Cardiac muscle cell (in vitro differentiated cells and primary cell): ENCODE measurements at regions not wholly inside any gene's neighbourhood (a gene's known extent, or its start where the extent isn't known, plus 50 kb on each side); places are given as distances from the start of the nearest gene placed in this dataset.
"Not testable (repeated sequence)": the region's sequence is repeated elsewhere in the genome, so short reads cannot be mapped to it uniquely, and the experiment has no call there.

Experiments
- DNase-seq, 2 donors: peaks; one replicate each; pipeline versions ENCODE4 v3.0.0 to v3.0.0-alpha.2; 2010 to 2017; ENCODE audit warnings: low read depth in 1 of 2, low spot score in 1 of 2
- H3K27ac ChIP-seq: fragments of 200-600 bp; sonication (generic); 2 replicates; pipeline ENCODE4 v1.5.1; 2016
- H3K27me3 ChIP-seq: fragments of 200-600 bp; sonication (generic); 2 replicates; pipeline ENCODE4 v1.6.0; 2016; ENCODE audit warnings: control low read depth
- H3K36me3 ChIP-seq: fragments of 200-600 bp; sonication (generic); 2 replicates; pipeline ENCODE4 v1.5.1; 2016; ENCODE audit warnings: control low read depth
- H3K4me1 ChIP-seq: fragments of 200-600 bp; sonication (generic); 2 replicates; pipeline ENCODE4 v1.8.1; 2017; ENCODE audit warnings: low read depth, mild to moderate bottlenecking, mixed run types
- H3K4me3 ChIP-seq: fragments of 200-600 bp; sonication (generic); 2 replicates; pipeline ENCODE4 v1.5.1; 2016; ENCODE audit warnings: mild to moderate bottlenecking
- H3K9me3 ChIP-seq: fragments of 200-600 bp; sonication (generic); 2 replicates; pipeline ENCODE4 v1.5.1; 2017; ENCODE audit warnings: low read depth, mild to moderate bottlenecking, control low read depth
- CTCF ChIP-seq: IDR thresholded peaks from 2 replicates; pipeline ENCODE4 v1.5.1; 2012; ENCODE audit warnings: low read depth, mild to moderate bottlenecking, low read length

GRCh38 chr14:104267895-104268294 is 129.5 kb downstream of the KIF26A start:
- no peaks in the 10 kb centered on the region for H3K4me1 ChIP-seq

GRCh38 chr14:104268295-104268694 is 129.9 kb downstream of the KIF26A start:
- TF ChIP-seq CTCF = no peak
- Histone ChIP-seq H3K4me3 (no peak overlapping the region), H3K4me1 (no peaks in the 10 kb centered on the region), H3K27me3 (no peaks in the 10 kb centered on the region), H3K27ac (no peak overlapping the region), H3K9me3 (no peaks in the 10 kb centered on the region), H3K36me3 (no peaks in the 10 kb centered on the region)
- no peak for DNase-seq

More at GRCh38 chr14:104267895-104268294, 129.5 kb downstream of the KIF26A start:
- Histone ChIP-seq H3K27ac (no peak overlapping the region), H3K9me3 (no peaks in the 10 kb centered on the region), H3K27me3 (no peaks in the 10 kb centered on the region), H3K4me3 (no peak overlapping the region), H3K36me3 (no peaks in the 10 kb centered on the region)
- no peak for DNase-seq
- no peak for TF ChIP-seq CTCF

GRCh38 chr14:104268725-104269436 is 130.5 kb downstream of the KIF26A start:
- no peaks in the 10 kb centered on the region for H3K36me3 ChIP-seq
- no peak overlapping the region for H3K4me3 ChIP-seq
- H3K9me3 ChIP-seq = no peaks in the 10 kb centered on the region
- no peak overlapping the region for H3K27ac ChIP-seq
- no peaks in the 10 kb centered on the region for H3K4me1 ChIP-seq
- no peaks in the 10 kb centered on the region for H3K27me3 ChIP-seq
- no peak for TF ChIP-seq CTCF
- no peak for DNase-seq

GRCh38 chr14:104269511-104270241 is 131.3 kb downstream of the KIF26A start:
- H3K27me3 ChIP-seq, DNase-seq, H3K4me1 ChIP-seq: not testable (repeated sequence)

GRCh38 chr14:104271391-104271790 is 133.0 kb downstream of the KIF26A start:
- H3K36me3 ChIP-seq = no peaks in the 10 kb centered on the region
- TF ChIP-seq CTCF = no peak
- H3K27ac ChIP-seq = no peak overlapping the region
- no peak for DNase-seq
- H3K4me3 ChIP-seq = no peak overlapping the region
- no peaks in the 10 kb centered on the region for H3K9me3 ChIP-seq
- H3K4me1 ChIP-seq = no peaks in the 10 kb centered on the region
- no peaks in the 10 kb centered on the region for H3K27me3 ChIP-seq

More at GRCh38 chr14:104269511-104270241, 131.3 kb downstream of the KIF26A start:
- not testable (repeated sequence) for H3K4me3 ChIP-seq, H3K9me3 ChIP-seq, H3K27ac ChIP-seq, H3K36me3 ChIP-seq

GRCh38 chr14:104274806-104275205 is 136.4 kb downstream of the KIF26A start:
- Histone ChIP-seq H3K4me1 (no peaks in the 10 kb centered on the region), H3K27me3 (no peaks in the 10 kb centered on the region), H3K4me3 (no peak overlapping the region), H3K9me3 (no peaks in the 10 kb centered on the region), H3K36me3 (no peaks in the 10 kb centered on the region), H3K27ac (no peak overlapping the region)
- DNase-seq = no peak
- no peak for TF ChIP-seq CTCF
